Left lung (tissue), 4 donors: ENCODE measurements at regions not wholly inside any gene's neighbourhood (a gene's known extent, or its start where the extent isn't known, plus 50 kb on each side); places are given as distances from the start of the nearest gene placed in this dataset.
"Not testable (repeated sequence)": the region's sequence is repeated elsewhere in the genome, so short reads cannot be mapped to it uniquely, and the experiment has no call there.

Experiments
- ATAC-seq: fragments of 200-7000 bp; cut with Tn5 transposase; one replicate; pipeline ENCODE4 v1.9.1; 2020; ENCODE audit warnings: moderate library complexity
- DNase-seq, 4 donors: peaks; one replicate each; pipeline ENCODE4 v3.0.0-alpha.2; 2013 to 2020
- H3K27ac ChIP-seq, 2 donors: fragments of 200-600 bp; sonication (generic) in 1 of 2; one replicate each; pipeline versions ENCODE4 v1.5.0 to v1.8.0; 2020 to 2021
- H3K27me3 ChIP-seq, 2 donors: fragments of 200-600 bp; sonication (generic) in 1 of 2; one replicate each; pipeline versions ENCODE4 v1.5.0 to v1.8.0; 2020 to 2021
- H3K36me3 ChIP-seq, 2 donors: fragments of 200-600 bp; sonication (generic) in 1 of 2; one replicate each; pipeline versions ENCODE4 v1.5.0 to v1.8.0; 2020 to 2021
- H3K4me1 ChIP-seq, 2 donors: fragments of 200-600 bp; one replicate each; pipeline ENCODE4 v1.8.0; 2021
- H3K4me3 ChIP-seq, 2 donors: fragments of 200-600 bp; sonication (generic) in 1 of 2; one replicate each; pipeline versions ENCODE4 v1.5.0 to v1.8.0; 2020 to 2021; ENCODE audit warnings: mild to moderate bottlenecking in 1 of 2
- H3K9me3 ChIP-seq, 2 donors: fragments of 200-600 bp; sonication (generic) in 1 of 2; one replicate each; pipeline versions ENCODE4 v1.5.0 to v1.8.0; 2020 to 2021
- intact Hi-C, 2 donors: fragments of 100-400 bp; cut with DNase I; formaldehyde crosslinking; loops; one replicate each; pipeline versions ENCODE4 v1.11.2 to v1.14.2; 2022
- TF ChIP-seq, protein P1 (sequence below), 2 donors: fragments of 200-600 bp; sonication (generic) in 1 of 2; IDR thresholded peaks; one replicate each; pipeline versions ENCODE4 v1.5.0 to v1.8.0; 2021; ENCODE audit warnings: antibody characterized with exemption in 2 of 2
- donor health status: DM: no; HTN: yes; CAD: no.
- donor health status: DM: no; HTN: no; CAD: no.

DNA sequence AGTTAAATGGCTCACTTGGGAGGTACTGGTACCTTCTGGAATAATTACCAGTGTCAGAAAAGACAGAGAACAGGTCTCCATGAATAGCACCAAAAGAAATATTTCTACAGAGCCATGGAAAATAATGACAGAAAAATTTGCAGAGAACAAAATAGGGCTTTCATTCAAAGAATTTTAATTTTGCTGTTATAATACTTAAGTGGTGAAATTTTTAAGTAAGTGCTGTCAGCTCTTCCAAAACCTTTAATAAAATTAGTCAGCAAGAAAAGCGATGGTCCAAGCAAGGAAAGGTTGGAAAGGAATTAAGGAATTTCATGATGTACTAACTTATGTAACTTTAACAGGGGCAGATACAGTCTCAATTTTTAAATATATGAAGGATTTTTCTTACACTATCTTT, 359.2 kb downstream of the NR2F1-AS1 start:
- Histone ChIP-seq H3K4me1 (no peaks in the 10 kb centered on the region), H3K27me3 (no peaks in the 10 kb centered on the region), H3K27ac (no peak overlapping the region), H3K4me3 (no peak overlapping the region), H3K9me3 (no peaks in the 10 kb centered on the region), H3K36me3 (no peaks in the 10 kb centered on the region)
- TF ChIP-seq, protein P1, sequence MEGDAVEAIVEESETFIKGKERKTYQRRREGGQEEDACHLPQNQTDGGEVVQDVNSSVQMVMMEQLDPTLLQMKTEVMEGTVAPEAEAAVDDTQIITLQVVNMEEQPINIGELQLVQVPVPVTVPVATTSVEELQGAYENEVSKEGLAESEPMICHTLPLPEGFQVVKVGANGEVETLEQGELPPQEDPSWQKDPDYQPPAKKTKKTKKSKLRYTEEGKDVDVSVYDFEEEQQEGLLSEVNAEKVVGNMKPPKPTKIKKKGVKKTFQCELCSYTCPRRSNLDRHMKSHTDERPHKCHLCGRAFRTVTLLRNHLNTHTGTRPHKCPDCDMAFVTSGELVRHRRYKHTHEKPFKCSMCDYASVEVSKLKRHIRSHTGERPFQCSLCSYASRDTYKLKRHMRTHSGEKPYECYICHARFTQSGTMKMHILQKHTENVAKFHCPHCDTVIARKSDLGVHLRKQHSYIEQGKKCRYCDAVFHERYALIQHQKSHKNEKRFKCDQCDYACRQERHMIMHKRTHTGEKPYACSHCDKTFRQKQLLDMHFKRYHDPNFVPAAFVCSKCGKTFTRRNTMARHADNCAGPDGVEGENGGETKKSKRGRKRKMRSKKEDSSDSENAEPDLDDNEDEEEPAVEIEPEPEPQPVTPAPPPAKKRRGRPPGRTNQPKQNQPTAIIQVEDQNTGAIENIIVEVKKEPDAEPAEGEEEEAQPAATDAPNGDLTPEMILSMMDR (IDR thresholded peaks at IDR 0.05): no peak
- DNase-seq (no peak), ATAC-seq (no peak)
- intact Hi-C loops: no loop called here

DNA sequence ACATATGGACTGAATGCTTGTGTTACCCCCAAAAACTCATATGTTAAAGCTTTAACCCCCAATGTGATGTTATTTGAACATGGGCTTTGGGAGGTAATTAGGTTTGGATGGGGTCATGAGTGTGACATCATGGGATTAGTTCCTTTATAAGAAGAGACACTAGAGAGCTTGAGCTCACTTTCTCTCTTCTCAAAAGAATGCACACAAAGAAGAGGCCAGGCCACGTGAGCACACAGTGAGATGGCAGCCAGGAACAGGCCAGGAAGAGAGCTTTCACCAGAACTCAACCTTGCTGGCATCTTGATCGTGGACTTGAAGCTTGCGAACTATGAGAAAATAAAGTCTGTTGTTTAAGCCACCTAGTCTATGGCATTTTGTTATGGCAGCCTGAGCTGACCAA, 360.6 kb downstream of the NR2F1-AS1 start:
- intact Hi-C loops: no loop called here
- no peaks in the 10 kb centered on the region for H3K36me3 ChIP-seq
- TF ChIP-seq, protein P1 (IDR thresholded peaks at IDR 0.05): no peak

DNA sequence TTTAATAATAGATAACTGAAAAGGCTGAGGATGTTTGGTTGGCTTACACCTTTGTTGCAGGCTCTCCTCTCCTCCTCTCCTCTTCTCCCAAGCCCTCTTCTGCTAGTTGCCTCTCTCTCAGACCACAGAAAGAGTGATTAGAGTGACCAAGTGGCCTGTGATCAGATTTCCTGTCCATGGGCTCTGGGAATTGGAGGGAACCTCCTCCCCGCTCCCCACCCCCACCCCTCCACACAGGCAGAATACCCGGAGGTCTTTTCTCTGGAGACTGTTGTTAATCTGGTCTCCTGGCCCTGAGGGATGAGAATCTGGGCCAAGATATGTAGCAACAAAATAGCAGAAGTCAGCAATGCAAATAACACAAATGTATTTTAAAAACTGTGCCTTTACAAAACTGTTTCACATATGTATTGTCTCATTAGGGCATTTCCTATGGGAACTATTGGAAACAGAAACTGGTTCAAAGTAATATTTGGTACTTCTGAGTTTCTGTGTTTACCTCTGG, 361.3 kb downstream of the NR2F1-AS1 start:
- Histone ChIP-seq H3K27ac (no peak overlapping the region), H3K4me3 (no peak overlapping the region), H3K27me3 (no peaks in the 10 kb centered on the region), H3K36me3 (no peaks in the 10 kb centered on the region), H3K9me3 (no peaks in the 10 kb centered on the region), H3K4me1 (no peaks in the 10 kb centered on the region)
- intact Hi-C loops: no loop called here
- TF ChIP-seq, protein P1 (IDR thresholded peaks at IDR 0.05): no peak
- ATAC-seq (no peak), DNase-seq (peak in 2 of 4 donors; percentile 61 to 81)

More for the DNA sequence above, 360.6 kb downstream of the NR2F1-AS1 start:
- no peak for ATAC-seq
- Histone ChIP-seq H3K9me3 (no peaks in the 10 kb centered on the region), H3K27ac (no peak overlapping the region), H3K4me1 (no peaks in the 10 kb centered on the region), H3K27me3 (no peaks in the 10 kb centered on the region), H3K4me3 (no peak overlapping the region)
- DNase-seq: no peak

DNA sequence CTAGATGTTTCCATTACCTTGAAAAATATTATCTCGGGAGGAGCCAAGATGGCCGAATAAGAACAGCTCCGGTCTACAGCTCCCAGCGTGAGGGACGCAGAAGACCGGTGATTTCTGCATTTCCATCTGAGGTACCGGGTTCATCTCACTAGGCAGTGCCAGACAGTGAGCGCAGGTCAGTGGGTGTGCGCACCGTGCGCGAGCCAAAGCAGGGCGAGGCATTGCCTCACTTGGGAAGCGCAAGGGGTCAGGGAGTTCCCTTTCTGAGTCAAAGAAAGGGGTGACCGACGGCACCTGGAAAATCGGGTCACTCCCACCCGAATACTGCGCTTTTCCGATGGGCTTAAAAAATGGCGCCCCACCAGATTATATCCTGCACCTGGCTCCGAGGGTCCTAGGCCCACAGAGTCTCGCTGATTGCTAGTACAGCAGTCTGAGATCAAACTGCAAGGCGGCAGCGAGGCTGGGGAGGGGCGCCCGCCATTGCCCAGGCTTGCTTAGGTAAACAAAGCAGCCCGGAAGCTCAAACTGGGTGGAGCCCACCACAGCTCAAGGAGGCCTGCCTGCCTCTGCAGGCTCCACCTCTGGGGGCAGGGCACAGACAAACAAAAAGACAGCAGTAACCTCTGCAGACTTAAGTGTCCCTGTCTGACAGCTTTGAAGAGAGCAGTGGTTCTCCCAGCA, 367.8 kb downstream of the NR2F1-AS1 start:
- H3K9me3 ChIP-seq, intact Hi-C loops, H3K27ac ChIP-seq, ATAC-seq, H3K36me3 ChIP-seq, H3K4me3 ChIP-seq, H3K4me1 ChIP-seq, H3K27me3 ChIP-seq: not testable (repeated sequence)
- peak in 1 of 4 donors; percentile 7 for DNase-seq

DNA sequence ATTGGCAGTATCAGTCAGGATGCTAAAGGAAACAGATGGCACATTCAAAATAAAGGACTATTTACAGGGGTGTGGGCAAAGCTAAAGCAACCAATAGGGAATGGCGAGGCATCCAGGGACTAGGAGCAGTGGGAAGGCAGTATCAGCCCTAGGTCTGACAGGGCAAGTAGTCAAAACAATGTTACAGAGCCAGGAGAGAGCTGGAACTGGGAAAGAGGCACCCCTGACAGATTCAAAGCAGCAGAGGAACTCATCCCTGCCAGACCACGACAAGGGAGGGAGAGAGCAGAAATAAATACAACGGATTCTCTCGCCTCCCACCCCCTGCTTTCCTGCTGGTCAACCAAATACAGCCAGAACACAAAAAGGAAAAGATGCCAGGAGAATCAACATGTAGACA, 371.5 kb downstream of the NR2F1-AS1 start:
- Histone ChIP-seq H3K9me3 (peaks cover 0 to 3% of the 10 kb centered on the region in 2 donors), H3K27me3 (no peaks in the 10 kb centered on the region), H3K27ac (peak overlapping the region in 1 of 2 donors; percentile 62), H3K4me3 (no peak overlapping the region), H3K4me1 (no peaks in the 10 kb centered on the region), H3K36me3 (no peaks in the 10 kb centered on the region)
- intact Hi-C loops: no loop called here
- ATAC-seq (no peak), DNase-seq (no peak)
- TF ChIP-seq, protein P1 (IDR thresholded peaks at IDR 0.05): no peak
